Kidney (tissue), 13 donors: ENCODE measurements at regions not wholly inside any gene's neighbourhood (a gene's known extent, or its start where the extent isn't known, plus 50 kb on each side); places are given as distances from the start of the nearest gene placed in this dataset.

ENCODE experiments used
- DNase-seq, 5 donors: peaks; one replicate each; pipeline ENCODE4 v3.0.0-alpha.2; 2013 to 2020
- FAIRE-seq: peaks from 2 replicates; lab custom pipeline; 2012; peaks lifted over from hg19 to GRCh38; lab: Jason Lieb, UNC
- H3K27ac ChIP-seq, 2 donors: one replicate each; pipeline ENCODE4 v1.7.0; 2013; ENCODE audit warnings: low read depth in 2 of 2, low read length in 2 of 2, inconsistent platforms in 1 of 2
- H3K27me3 ChIP-seq: one replicate; pipeline ENCODE4 v1.7.1; 2013; ENCODE audit warnings: low read length, inconsistent platforms; ENCODE audit not compliant: control insufficient read depth, insufficient read depth
- H3K36me3 ChIP-seq, 3 donors: one replicate each; pipeline versions ENCODE4 v1.7.0 to v1.7.1; 2013; ENCODE audit warnings: low read length in 3 of 3, control low read depth in 1 of 3, inconsistent platforms in 1 of 3; ENCODE audit not compliant: insufficient read depth in 3 of 3, control insufficient read depth in 2 of 3
- H3K4me1 ChIP-seq, 3 donors: one replicate each; pipeline versions ENCODE4 v1.7.0 to v1.7.1; 2013; ENCODE audit warnings: low read length in 3 of 3, inconsistent platforms in 1 of 3, low read depth in 1 of 3; ENCODE audit not compliant: control insufficient read depth in 2 of 3, insufficient read depth in 2 of 3
- H3K4me3 ChIP-seq, 3 donors: one replicate each; pipeline versions ENCODE4 v1.7.0 to v1.8.1; 2013; ENCODE audit warnings: low read length in 3 of 3, control low read depth in 1 of 3, inconsistent platforms in 1 of 3
- H3K9ac ChIP-seq, 3 donors: one replicate each; pipeline versions ENCODE4 v1.7.0 to v1.7.1; 2013; ENCODE audit warnings: low read length in 3 of 3, control low read depth in 1 of 3, inconsistent platforms in 1 of 3
- H3K9me3 ChIP-seq, 3 donors: one replicate each; pipeline versions ENCODE4 v1.7.0 to v1.7.1; 2013; ENCODE audit warnings: low read length in 3 of 3, control low read depth in 1 of 3, inconsistent platforms in 1 of 3; ENCODE audit not compliant: control insufficient read depth in 2 of 3, insufficient read depth in 1 of 3
- intact Hi-C: fragments of 100-400 bp; cut with DNase I; formaldehyde crosslinking; loops from one replicate; pipeline ENCODE4 v1.11.1; 2022
- TF ChIP-seq, protein P1 (sequence below): IDR thresholded peaks from 3 replicates; pipeline ENCODE4 v1.5.1; 2012; ENCODE audit warnings: mild to moderate bottlenecking, moderate library complexity, borderline replicate concordance; ENCODE audit not compliant: insufficient read depth; ENCODE audit errors: extremely low read depth
- donor health status: control.
- donor health status: control.
- donor health status: control.
- donor health status: control.
- donor health status: control.
- donor health status: DM: yes; HTN: yes; CAD: no.
- donor health status: Normal renal cell carcinoma (clear cell type).

- no peak for FAIRE-seq
Observed at GRCh38 chr10:128981881-128982615, 485.0 kb upstream of the MGMT start.

GRCh38 chr10:128982616-128982915 lies 484.5 kb upstream of the MGMT start:
- FAIRE-seq (no peak), DNase-seq (no peak)
- H3K9me3 ChIP-seq = no peaks in the 10 kb centered on the region
- intact Hi-C loops = no loop called here
- no peaks in the 10 kb centered on the region for H3K36me3 ChIP-seq
- H3K27ac ChIP-seq = no peak overlapping the region
- H3K9ac ChIP-seq = no peak overlapping the region
- no peak overlapping the region for H3K4me3 ChIP-seq
- H3K27me3 ChIP-seq = no peaks in the 10 kb centered on the region
- H3K4me1 ChIP-seq = peaks cover 0 to 2% (median 0%) of the 10 kb centered on the region in 3 donors
- TF ChIP-seq, protein P1, sequence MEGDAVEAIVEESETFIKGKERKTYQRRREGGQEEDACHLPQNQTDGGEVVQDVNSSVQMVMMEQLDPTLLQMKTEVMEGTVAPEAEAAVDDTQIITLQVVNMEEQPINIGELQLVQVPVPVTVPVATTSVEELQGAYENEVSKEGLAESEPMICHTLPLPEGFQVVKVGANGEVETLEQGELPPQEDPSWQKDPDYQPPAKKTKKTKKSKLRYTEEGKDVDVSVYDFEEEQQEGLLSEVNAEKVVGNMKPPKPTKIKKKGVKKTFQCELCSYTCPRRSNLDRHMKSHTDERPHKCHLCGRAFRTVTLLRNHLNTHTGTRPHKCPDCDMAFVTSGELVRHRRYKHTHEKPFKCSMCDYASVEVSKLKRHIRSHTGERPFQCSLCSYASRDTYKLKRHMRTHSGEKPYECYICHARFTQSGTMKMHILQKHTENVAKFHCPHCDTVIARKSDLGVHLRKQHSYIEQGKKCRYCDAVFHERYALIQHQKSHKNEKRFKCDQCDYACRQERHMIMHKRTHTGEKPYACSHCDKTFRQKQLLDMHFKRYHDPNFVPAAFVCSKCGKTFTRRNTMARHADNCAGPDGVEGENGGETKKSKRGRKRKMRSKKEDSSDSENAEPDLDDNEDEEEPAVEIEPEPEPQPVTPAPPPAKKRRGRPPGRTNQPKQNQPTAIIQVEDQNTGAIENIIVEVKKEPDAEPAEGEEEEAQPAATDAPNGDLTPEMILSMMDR = no peak

More at GRCh38 chr10:128981881-128982615, 485.0 kb upstream of the MGMT start:
- intact Hi-C loops = no loop called here
- DNase-seq = peak in 2 of 5 donors; percentile 18 to 52
- H3K27me3 ChIP-seq = no peaks in the 10 kb centered on the region
- no peaks in the 10 kb centered on the region for H3K36me3 ChIP-seq
- H3K27ac ChIP-seq = no peak overlapping the region
- TF ChIP-seq, protein P1 = no peak
- H3K4me3 ChIP-seq = no peak overlapping the region
- H3K9ac ChIP-seq = no peak overlapping the region
- H3K4me1 ChIP-seq = peaks cover 0 to 2% (median 0%) of the 10 kb centered on the region in 3 donors
- H3K9me3 ChIP-seq = no peaks in the 10 kb centered on the region

- Histone ChIP-seq H3K27ac (no peak overlapping the region), H3K4me1 (peaks cover 0 to 2% (median 0%) of the 10 kb centered on the region in 3 donors), H3K9me3 (no peaks in the 10 kb centered on the region), H3K9ac (no peak overlapping the region), H3K27me3 (no peaks in the 10 kb centered on the region), H3K4me3 (no peak overlapping the region), H3K36me3 (no peaks in the 10 kb centered on the region)
- TF ChIP-seq, protein P1 = no peak
- intact Hi-C loops = no loop called here
- DNase-seq (no peak), FAIRE-seq (no peak)
Observed at GRCh38 chr10:128985036-128985435, 482.0 kb upstream of the MGMT start.
